ENCODE measurements at regions not wholly inside any gene's neighbourhood (a gene's known extent, or its start where the extent isn't known, plus 50 kb on each side); places are given as distances from the start of the nearest gene placed in this dataset.
"Not testable (repeated sequence)": the region's sequence is repeated elsewhere in the genome, so short reads cannot be mapped to it uniquely, and the experiment has no call there.

DNA sequence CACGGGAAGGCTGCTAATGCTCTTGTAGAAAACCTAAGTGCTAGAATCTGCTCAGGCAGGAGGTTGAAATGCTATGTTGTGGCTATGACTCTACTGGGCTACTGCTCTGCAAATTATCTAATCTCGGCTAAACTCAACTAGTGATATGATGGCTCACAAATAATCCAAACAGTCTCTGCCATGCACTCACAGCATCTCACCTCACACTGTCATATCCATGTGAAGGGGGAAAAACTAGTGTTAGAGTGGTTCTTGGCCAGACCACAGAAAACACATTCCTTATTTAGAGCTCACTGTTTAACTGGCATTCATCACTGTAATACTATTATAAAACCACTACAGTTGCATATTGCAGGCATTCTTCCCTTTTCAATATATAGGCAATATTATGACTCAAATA lies 81.8 kb upstream of the DST start:
- H3K4me3 ChIP-seq (ENCODE audit: low read length) = no peak overlapping the region
- DNase-seq (ENCODE audit: low read depth) = peak; percentile 70
- TF ChIP-seq, protein P1, sequence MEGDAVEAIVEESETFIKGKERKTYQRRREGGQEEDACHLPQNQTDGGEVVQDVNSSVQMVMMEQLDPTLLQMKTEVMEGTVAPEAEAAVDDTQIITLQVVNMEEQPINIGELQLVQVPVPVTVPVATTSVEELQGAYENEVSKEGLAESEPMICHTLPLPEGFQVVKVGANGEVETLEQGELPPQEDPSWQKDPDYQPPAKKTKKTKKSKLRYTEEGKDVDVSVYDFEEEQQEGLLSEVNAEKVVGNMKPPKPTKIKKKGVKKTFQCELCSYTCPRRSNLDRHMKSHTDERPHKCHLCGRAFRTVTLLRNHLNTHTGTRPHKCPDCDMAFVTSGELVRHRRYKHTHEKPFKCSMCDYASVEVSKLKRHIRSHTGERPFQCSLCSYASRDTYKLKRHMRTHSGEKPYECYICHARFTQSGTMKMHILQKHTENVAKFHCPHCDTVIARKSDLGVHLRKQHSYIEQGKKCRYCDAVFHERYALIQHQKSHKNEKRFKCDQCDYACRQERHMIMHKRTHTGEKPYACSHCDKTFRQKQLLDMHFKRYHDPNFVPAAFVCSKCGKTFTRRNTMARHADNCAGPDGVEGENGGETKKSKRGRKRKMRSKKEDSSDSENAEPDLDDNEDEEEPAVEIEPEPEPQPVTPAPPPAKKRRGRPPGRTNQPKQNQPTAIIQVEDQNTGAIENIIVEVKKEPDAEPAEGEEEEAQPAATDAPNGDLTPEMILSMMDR (conservative IDR thresholded peaks at IDR 0.05; ENCODE audit: low read length) = no peak

DNA sequence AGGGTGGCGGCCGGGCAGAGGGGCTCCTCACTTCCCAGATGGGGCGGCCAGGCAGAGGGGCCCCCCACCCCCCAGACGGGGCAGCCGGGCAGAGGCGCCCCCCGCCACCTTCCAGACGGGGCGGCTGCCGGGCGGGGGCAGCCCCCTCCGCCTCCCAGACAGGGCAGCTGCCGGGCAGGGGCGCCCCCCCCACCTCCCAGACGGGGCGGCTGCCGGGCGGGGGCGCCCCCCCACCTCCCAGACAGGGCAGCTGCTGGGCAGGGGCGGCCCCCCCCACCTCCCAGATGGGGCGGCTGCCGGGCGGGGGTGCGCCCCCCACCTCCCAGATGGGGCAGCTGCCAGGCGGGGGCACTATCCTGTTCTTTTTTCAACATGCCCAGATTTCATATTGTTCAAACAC lies 78.2 kb upstream of the DST start:
- TF ChIP-seq, protein P1 (conservative IDR thresholded peaks at IDR 0.05; ENCODE audit: low read length) = no peak
- no peak for DNase-seq (ENCODE audit: low read depth)
- H3K4me3 ChIP-seq (ENCODE audit: low read length) = no peak overlapping the region

DNA sequence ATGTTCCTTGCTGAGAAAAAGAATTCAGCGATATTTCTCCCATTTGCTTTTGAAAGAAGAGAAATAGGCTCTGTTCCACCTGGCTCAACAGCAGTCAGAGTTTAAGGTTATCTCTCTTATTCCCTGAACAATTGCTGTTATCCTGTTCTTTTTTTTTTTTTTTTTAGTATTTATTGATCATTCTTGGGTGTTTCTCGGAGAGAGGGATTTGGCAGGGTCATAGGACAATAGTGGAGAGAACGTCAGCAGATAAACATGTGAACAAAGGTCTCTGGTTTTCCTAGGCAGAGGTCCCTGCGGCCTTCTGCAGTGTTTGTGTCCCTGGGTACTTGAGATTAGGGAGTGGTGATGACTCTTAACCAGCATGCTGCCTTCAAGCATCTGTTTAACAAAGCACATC lies 77.5 kb upstream of the DST start:
- H3K4me3 ChIP-seq (ENCODE audit: low read length); DNase-seq (ENCODE audit: low read depth): not testable (repeated sequence)

DNA sequence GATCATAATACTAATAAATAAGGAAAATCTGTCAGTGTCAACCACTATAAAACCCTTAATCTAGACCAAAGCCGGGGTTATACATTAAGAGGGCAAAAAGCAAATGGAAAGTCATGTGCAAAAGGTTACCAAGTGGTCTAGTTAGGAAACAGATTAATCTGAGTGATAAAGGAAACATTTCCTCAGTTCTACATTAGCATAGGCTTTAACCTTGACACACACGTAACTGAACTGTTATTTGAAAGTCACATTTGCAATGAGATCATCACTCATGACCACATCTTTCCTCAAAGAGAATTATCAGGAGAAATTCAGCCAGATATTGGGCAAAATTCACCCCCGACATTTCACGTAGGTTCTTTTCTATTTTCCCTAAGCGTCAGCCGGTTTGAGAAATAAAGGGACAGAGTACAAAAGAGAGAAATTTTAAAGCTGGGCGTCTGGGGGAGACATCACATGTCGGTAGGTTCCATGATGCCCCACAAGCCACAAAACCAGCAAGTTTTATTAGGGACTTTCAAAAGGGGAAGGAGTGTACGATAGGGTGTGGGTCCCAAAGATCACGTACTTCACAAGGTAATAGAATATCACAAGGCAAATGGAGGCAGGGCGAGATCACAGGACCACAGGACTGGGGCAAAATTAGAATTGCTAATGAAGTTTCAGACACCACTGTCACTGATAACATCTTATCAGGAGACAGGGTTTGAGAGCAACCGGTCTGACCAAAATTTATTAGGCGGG lies 76.8 kb upstream of the DST start:
- DNase-seq (ENCODE audit: low read depth); H3K4me3 ChIP-seq (ENCODE audit: low read length): not testable (repeated sequence)

DNA sequence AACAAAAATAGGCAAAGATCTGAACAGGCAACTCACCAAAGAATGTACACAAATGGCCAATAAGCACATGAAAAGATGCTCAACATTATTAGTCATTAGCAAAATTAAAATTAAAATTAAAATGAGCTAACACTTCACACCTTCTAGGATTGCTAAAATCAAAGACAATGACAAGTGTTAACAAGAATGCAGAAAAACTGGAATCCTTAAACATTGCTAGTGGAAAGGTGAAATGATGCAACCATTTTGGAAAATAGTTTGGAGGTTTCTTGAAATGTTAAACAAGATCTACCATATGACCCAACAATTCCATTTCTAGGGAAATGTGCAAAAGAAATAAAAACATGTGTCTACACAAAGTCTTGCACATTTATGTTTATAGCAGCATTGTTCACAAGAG lies 75.5 kb upstream of the DST start:
- TF ChIP-seq, protein P1 (conservative IDR thresholded peaks at IDR 0.05; ENCODE audit: low read length) = no peak
- no peak overlapping the region for H3K4me3 ChIP-seq (ENCODE audit: low read length)
- no peak for DNase-seq (ENCODE audit: low read depth)

DNA sequence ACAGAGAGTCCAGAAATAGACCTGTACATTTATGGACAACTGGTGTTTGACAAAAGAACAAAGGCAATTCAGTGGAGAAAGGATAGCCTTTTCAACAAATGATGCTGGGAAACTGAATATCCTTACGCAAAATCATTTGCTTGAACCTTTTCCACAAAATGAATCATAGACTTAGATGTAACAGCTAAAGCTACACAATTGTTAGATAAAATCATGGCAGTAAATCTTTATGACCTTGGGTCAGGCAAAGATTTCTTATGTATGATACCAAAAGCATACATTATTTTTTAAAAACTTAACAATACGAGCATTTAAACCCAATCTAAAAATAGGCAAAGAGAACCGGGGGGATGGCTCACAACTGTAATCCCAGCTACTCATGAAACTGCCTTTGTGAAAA lies 73.5 kb upstream of the DST start:
- H3K4me3 ChIP-seq (ENCODE audit: low read length) = no peak overlapping the region
- TF ChIP-seq, protein P1 (conservative IDR thresholded peaks at IDR 0.05; ENCODE audit: low read length) = no peak
- DNase-seq (ENCODE audit: low read depth) = no peak

DNA sequence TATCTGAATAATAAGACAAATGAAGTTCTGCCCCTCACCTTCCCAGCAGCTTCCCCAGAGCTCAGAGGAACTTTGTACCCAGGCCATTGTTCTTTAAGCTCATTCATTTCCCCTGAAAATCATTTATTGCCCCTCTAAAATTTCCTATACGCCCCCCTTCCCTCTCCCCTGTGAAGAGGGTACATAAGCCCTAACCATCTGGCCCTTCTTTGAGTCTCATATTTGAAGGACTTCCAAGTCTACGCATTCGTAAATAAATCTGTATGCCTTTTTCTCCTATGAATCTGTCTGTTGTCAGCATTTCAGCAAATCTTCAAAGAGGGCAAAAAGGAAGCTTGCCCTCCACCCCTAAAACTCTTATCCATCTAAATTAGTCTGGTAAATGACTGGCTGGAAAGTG lies 73.1 kb upstream of the DST start:
- TF ChIP-seq, protein P1 (conservative IDR thresholded peaks at IDR 0.05; ENCODE audit: low read length) = no peak
- no peak for DNase-seq (ENCODE audit: low read depth)
- no peak overlapping the region for H3K4me3 ChIP-seq (ENCODE audit: low read length)

DNA sequence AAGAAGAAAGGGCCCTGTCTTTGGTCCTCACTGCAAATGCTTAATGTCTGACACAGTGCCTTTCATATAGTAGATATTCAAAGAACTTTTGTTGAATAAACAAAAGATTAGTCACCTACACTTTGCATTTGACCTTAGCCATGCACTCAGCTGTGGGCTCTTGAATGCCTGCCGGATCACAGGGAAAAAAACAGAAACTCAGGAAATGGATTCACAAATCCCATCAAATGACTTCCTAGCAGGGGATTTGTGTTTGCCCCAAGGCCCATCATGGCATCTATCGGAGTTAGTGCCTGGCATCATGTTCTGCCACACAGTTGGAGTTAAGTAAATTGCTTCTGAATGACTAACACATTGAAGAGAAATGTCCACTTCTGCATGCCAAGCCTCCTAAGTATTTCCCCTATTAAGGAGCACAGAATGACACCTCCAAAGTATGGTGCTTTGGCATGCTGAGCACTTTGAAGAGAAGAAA lies 72.3 kb upstream of the DST start:
- TF ChIP-seq, protein P1 (conservative IDR thresholded peaks at IDR 0.05; ENCODE audit: low read length) = no peak
- no peak overlapping the region for H3K4me3 ChIP-seq (ENCODE audit: low read length)
- DNase-seq (ENCODE audit: low read depth) = peak; percentile 75
